MM.1S (cell line): ENCODE measurements at regions not wholly inside any gene's neighbourhood (a gene's known extent, or its start where the extent isn't known, plus 50 kb on each side); places are given as distances from the start of the nearest gene placed in this dataset.

Source experiments
- EZH2 ChIP-seq: fragments of 300-600 bp; sonication (generic); optimal IDR thresholded peaks from 2 replicates; pipeline ENCODE3; 2017; ENCODE audit warnings: low read depth, mild to moderate bottlenecking, antibody characterized with exemption, low read length, mixed read lengths
- TF ChIP-seq, protein P1 (sequence below): fragments of 300-600 bp; sonication (generic); IDR thresholded peaks from 2 replicates; pipeline ENCODE4 v1.5.1; 2016; ENCODE audit warnings: antibody characterized with exemption, low read length, mixed read lengths

DNA sequence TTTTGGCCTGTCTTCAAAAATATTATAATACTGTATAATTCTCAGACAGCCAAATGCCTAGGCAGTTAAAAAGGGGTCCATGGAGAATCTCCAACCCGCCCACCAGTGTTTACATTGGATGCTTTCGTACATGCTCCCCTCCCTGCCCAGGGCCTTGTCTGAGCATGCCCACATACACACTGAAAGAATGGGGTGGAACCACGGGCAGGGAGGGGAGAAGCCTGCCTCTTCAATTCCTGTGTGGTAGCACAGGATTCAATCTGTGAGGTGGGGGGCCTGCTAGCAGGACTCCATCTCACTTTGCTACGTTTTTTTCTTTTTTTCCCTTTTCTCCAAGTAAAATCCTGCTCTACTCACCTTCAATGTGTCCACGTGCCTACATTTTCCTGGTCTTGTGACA is 314.7 kb upstream of the GRAMD2B start:
- TF ChIP-seq, protein P1, sequence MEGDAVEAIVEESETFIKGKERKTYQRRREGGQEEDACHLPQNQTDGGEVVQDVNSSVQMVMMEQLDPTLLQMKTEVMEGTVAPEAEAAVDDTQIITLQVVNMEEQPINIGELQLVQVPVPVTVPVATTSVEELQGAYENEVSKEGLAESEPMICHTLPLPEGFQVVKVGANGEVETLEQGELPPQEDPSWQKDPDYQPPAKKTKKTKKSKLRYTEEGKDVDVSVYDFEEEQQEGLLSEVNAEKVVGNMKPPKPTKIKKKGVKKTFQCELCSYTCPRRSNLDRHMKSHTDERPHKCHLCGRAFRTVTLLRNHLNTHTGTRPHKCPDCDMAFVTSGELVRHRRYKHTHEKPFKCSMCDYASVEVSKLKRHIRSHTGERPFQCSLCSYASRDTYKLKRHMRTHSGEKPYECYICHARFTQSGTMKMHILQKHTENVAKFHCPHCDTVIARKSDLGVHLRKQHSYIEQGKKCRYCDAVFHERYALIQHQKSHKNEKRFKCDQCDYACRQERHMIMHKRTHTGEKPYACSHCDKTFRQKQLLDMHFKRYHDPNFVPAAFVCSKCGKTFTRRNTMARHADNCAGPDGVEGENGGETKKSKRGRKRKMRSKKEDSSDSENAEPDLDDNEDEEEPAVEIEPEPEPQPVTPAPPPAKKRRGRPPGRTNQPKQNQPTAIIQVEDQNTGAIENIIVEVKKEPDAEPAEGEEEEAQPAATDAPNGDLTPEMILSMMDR: no peak
- TF ChIP-seq EZH2: no peak
